GM19240 (cell line): ENCODE measurements at regions not wholly inside any gene's neighbourhood (a gene's known extent, or its start where the extent isn't known, plus 50 kb on each side); places are given as distances from the start of the nearest gene placed in this dataset.
"Not testable (repeated sequence)": the region's sequence is repeated elsewhere in the genome, so short reads cannot be mapped to it uniquely, and the experiment has no call there.

Experiments used
- DNase-seq: peaks from one replicate; pipeline ENCODE4 v3.0.0; 2011; ENCODE audit warnings: low spot score; ENCODE audit not compliant: insufficient read length

DNA sequence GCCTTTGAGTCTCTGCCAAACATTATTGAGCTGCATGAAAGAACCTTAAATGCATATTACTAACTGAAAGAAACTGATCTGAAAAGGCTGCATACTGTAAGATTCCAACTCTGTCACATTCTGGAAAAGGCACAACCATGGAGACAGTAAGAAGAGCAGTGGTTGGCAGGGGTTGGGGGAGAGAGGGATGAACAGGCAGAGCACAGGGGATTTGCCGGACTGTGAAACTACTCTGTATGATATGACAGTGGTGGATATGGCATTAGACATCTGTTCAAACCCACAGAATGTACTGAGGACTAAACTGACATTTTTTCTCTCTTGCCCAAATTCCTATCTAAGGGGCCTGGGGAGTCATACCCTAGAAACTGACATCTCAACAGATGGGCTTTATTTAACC is 138.4 kb downstream of the KCNJ12 start:
- not testable (repeated sequence) for DNase-seq

DNA sequence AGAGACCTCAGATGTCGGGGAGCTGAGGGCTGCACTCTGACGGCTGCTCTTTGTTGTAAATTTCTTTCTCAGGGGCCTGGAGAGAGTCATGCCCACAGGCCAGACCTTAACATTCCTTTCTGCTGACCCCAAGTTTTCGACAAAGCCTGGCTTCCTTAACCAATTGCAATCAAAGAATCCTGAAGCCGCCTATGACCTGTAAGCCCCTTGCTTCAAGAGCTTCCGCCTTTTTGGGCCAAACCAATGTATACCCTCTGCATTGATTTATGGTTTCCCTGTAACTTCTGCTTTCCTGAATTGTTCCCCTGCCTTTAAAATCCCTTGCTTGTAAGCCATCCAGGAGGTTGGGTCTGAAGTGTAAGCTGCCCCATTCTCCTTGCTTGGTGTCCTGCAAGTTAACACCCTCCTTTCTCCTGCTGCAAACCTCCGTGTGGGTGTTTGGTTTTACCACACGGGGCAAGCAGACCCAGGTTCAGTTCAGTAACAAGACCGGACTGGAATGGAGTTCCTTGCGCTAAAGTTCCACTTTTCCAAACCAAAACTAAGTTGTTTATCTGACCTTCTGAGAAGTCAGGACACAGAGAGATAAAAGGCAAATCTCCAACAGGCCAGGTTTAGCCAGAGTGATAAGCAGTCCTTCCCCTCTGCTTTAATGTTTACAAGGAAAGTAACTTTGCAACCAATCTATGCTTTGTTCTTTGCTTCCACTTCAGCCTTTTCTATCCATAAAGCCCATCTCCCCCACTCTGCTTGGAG is 141.6 kb downstream of the KCNJ12 start:
- no peak for DNase-seq

DNA sequence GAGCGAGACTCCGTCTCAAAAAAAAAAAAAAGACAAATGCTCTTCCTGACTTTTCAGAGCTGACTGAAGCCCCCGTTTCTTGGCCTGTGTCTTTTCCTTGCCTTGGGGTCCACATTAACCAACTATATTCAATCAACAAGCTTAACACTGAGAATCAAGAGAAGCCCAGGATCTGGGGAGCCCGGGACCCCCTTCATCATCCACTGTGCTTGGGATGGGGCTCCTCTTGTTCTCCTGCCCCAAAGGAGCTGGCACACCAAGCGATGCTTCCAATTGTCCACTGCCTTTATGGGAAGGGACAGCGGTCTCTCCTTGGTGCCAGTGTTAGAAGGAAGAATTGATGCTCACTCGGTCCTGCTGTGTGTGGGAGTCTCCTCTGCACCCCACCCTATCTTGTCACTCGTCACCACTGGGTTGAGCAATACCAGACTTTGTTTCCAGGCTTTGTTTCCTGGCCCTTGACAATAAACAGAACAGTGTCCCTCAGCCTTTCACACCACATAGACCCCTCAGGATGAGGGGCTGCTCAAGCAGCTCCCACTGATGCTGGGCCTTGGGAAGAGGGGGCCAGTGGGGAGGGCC is 146.7 kb downstream of the KCNJ12 start:
- DNase-seq: no peak

DNA sequence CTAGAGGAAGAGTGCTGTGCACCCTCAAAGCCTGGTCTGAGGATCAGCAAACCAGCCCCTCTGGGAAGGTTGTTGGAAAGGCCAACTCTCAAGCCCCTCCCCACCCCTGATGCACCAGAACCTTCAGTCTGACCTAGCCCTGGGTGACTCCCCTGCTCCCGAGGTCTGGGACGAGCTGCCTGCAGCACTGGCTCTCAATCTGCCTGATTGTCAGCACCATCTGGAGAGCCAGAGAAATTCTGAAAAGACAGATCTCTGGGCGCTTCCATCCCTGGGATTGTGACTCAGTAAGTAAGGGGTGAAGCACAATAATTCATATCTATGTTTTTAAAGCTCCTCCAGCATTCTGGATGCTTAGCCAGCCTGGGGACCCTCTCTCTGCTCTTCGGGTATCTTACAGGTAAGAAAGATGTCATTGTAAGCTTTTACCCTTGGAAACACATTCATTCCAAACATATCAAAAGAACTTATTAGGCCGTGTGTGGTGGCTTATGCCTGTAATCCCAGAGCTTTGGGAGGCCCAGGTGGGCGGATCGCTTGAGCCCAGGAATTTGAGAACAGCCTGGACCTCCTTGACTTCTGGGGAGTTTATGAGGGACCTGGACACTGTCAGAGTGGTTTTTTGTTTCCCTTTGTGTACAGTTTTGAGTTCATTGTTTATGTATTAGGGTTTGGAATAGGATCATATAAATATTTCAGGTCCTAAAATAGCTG is 147.5 kb downstream of the KCNJ12 start:
- no peak for DNase-seq

DNA sequence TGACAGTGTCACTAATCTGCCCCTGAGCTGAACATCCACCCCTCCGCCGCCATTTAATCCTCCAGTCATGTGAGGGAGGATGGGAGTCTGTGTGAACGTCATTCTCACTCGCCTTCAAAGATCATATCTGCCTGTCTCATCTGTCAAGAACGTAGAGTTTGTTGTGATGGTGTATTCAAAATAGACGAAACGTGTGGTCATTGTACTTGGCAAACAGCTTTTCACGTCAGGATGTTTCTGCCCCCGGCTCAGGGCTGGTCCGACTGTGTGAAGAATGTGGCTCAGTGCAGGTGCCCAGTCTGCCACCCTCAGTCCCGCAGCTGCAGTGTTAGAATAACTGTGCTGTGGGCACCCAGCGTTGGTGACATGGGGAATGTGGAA is 148.0 kb downstream of the KCNJ12 start:
- no peak for DNase-seq

DNA sequence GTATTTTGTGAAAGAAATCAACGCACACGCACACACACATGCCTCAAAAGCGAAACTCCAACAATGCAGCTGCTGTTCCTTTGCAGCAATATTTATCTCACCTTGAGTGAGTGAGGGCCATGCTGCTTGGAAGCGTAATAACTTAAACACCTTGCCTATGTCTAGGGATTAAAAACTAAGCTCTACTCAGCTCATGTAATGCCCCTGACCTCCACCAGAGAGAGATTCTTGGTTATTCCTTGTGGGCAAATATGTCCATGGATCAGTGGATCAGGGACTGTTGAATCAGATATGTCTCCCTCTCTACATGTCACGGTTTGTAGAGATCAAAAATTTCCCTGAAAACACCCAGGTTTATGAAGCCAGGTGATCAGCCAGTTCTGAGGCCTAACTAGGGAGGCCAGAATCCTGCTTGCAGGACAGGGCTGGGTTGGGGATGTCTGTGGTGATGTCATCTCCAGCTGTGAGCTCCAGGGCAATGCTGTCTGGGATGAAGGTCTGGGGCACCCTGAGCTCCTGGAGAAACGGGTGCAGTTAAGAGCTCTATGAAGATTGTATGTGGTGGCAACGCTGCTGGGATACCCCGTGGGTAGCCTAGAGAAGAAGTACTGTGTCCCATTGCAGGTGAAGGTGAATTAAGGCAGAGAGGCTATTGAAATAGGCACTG is 149.4 kb downstream of the KCNJ12 start:
- no peak for DNase-seq

DNA sequence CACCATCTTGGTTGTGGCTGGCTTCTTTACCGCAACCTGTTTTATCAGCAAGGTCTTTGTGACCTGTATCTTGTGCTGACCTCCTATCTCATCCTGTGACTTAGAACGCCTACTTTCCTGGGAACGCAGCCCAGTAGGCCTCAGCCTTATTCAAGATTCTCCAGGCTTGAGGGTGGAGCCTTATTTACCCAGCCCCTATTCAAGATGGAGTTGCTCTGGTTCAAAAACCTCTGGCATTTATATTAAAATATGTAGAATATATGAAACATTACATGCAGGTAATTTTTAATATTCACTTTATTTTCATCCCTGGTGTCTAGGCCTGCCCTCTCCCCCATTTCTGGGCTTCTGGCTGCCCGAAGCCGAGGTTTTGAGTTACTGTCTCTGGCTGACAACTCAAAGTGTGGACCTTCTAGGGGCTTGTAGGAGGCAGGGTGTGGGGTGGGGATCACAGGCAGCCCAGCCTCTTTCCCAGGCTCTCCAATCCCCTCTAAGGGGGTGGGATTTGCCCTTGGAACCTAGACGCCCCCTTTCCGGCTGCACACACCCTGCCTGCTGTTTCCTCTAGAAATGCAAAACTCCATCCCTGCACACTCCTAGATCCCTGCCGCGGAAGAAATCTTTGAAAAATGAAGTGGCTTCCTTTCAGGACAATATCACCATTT is 152.0 kb downstream of the KCNJ12 start:
- no peak for DNase-seq

DNA sequence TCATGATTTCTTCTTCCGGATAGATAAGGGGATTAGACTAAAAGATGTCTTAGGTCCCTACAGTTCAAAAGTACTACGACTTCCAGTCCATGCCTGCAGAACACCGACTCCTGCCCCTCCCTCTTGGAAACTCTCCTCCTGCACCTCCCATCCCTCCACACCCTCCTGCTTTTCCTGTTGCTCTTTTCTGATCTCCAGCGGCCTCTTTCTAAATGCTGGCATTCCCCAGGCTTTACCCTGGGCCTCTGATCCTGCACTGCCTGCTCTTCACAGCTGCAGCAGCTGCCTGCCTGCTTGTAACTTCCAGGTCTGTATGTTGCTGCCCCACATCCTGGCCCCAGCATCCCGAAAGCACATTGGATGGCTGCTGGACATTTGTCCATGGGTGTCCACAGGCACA is 154.2 kb downstream of the KCNJ12 start:
- DNase-seq: no peak

DNA sequence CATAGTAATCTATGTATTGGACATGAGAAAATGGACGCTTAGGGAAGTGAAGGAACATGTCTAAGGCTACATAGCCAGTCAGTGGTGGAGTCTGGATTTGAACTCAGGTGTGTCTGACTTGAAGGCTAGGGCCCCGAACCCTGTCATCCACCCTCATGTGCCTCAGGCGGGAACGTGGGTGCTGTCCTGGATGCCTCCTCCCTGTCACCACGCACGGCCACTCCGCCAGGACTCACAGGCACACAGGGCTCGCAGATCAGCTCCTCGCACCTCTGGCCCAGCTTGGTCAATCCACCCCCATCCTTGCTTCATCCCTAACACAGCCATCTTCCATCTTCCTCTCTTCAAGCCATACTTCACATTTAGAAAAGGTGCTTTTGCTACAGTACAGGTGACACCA is 154.7 kb downstream of the KCNJ12 start:
- no peak for DNase-seq

DNA sequence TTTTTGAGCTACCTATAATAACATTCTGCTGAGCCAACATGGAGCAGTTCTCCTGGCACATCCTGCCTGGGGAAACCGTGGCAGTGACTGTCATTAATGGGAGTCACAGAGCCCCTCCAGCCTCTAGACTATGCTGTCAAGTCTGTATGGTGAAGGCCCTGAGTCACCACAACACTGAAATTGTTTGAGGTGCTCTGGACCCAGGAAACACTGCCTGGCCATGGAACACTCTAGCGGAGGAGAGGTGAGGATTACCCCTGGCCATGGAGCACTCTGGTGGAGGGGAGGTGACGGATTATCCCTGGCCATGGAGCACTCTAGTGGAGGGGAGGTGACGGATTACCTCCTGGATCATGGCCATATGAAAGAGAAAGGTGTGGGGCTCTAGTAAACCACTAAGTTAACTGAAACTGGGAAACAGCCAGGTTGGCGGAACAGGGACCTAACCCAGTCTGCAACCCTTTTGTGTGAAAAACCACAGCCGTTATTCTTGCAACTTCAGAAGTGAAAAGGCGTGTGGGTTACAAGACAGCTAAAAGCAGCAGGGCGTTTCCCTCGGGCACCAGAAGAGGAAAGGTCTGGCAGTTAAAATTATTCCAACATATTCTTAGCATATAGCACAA is 156.7 kb downstream of the KCNJ12 start:
- no peak for DNase-seq

DNA sequence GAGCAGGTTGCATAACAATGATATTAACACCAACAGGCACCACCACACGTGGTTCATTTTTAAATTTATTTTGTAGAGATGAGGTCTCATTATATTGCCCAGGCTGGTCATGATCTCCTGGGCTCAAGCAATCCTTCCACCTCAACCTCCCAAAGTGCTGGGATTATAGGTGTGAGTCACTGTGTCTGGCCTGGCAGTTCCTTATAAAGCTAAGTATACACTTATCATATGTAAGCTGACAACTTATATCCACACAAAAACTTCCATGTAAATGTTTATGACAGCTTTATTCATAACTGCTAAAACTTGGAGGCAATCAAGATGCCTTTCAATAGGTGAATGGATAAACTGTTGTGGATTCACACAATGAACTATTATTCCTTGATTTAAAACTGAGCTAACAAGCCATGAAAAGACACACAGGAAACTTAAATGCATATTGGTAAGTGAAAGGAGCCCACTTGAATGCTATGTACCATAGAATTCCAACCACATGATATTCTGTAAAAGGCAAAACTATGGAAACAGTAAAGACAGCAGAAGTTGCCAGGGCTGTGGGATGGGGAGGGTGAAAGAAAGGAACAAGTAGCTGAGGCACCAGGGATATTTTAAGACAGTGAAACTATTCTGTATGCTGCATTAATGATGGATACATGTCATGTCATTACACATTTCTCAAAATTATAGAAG is 156.5 kb upstream of the KCNJ18 start:
- no peak for DNase-seq

DNA sequence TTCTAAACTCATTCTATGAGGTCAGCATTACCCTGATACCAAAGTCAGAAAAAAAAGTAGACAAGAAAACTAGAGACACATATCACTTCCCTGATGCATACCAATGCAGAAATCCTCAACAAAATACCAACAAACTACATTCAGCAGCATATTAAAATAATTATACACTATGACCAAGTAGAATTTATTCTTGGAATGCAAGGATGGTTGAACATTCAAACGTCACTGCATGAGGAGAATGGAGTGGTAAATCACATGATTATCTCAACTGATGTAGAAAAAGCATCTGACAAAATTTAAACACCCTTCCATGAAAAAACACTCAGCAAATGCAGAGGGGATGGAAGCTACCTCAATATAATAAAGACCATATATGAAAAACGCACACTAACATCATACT is 155.0 kb upstream of the KCNJ18 start:
- DNase-seq: no peak

DNA sequence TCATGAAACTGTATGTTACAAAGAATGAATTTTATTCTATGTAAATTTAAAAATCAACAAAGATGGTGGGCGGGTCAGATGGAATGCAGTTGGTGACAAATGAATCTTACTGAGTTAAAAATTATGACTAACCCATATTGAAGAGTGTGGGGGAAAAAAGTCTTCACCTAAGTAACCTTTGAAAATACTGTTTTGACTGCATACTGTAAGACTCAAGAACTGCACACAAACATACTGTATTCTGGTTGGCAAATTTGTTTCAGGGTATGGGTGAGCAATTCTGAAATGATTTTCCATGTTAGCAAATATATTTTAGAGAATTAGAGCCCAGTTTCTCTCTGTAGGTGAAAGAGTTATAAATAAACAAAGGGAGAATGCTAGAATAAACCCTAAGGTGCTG is 153.7 kb upstream of the KCNJ18 start:
- no peak for DNase-seq

DNA sequence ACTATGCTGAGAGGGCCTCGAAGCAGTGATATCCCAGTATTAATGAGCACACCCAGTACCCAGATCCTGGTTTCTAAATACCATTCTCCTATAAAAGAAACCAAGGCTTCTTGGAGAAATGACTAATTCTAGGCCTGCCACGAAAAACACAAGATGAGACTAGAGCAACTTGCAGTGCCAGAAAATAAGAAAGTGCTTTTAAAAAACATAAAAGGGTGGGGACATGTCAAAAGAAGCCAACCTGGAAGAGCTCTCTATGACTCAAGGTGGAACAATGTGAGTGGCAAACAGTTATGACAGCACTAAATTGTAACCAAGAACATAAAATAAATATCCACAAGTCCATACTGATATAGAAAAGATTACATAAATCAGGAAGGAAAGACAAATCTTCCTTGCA is 153.2 kb upstream of the KCNJ18 start:
- no peak for DNase-seq

DNA sequence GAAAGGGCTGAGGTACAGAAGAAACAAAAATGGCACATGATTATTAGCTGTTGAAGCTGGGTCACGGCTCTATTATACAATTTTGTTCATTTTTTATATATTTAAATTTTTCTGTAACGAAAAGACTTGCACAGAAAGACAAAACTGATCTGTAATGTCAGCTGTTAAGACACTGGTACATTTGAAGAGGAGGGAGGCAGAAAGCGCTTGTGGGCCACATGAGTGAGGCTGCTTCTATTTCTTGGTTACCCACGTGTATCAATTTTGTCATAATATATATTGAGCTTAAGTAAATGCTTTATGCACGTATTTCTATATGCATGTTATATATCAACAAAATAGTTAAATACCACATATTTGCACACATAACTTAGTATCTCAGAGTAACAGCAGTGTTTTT is 151.8 kb upstream of the KCNJ18 start:
- DNase-seq: no peak

DNA sequence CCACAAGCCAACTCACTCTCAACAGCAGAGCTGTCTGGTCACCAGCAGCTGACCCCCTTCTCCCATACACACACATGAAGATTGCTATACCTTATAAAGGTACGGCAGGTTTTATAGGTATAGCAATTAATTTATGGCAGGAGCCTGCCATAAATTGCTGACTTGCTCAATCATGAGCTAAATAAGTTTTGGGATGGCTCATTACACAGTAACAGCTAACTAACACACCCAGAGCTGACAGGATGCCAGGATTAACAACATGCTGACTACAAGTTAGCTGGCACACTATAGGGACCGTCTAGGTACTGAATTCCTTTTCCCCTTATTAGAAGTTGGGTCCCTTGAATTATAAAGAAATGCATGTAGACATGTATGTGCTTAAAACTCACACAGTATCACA is 150.3 kb upstream of the KCNJ18 start:
- DNase-seq: no peak

DNA sequence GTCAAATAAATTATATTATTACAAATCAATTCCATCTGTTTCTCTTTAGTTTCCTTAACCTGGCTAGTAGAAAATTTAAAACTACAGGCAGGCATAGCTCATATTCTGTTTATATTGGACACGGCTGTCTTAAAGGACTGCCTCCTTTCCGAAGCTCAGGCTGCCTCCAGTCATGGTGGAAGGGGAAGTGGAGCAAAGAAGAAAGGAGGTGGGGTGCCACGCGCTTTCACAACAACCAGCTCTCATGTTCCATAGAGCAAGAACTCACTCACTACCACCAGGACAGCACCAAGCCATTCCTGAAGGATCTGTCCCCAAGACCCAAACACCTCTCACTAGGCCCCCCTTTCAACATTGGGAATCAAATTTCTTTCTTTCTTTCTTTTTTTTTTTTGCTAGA is 149.3 kb upstream of the KCNJ18 start:
- DNase-seq: no peak

DNA sequence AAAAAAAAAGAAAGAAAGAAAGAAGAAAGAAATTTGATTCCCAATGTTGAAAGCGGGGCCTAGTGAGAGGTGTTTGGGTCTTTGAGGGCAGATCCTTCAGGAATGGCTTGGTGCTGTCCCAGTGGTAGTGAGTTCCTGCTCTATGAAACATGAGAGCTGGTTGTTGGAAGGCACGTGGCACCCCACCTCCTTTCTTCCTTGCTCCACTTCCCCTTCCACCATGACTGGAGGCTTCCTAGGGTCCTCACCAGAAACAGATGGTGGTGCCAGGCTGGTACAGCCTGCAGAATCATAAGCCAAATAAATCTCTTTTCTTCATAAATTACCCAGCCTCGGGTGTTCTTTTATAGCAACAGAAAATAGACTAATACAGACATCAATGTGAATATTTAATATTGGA is 147.3 kb upstream of the KCNJ18 start:
- no peak for DNase-seq

DNA sequence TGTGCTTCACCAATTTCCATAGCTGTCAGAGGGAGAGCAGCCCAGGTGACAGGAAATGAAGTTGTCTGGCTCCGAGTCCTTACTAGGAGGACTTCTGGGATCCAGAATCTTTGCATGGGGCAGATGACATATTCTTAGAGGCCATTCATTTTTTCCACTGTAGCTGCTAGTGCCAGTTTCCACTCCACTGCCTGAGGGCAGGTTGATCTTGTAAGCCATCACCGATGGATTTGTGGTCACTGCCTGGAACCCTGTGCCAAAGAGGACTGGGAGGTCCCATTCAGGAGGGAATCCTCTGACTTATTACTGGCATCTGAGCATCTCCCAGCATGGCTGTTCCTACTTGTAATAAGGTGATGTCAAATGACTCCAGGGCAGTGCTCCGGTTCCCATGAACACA is 144.1 kb upstream of the KCNJ18 start:
- no peak for DNase-seq

DNA sequence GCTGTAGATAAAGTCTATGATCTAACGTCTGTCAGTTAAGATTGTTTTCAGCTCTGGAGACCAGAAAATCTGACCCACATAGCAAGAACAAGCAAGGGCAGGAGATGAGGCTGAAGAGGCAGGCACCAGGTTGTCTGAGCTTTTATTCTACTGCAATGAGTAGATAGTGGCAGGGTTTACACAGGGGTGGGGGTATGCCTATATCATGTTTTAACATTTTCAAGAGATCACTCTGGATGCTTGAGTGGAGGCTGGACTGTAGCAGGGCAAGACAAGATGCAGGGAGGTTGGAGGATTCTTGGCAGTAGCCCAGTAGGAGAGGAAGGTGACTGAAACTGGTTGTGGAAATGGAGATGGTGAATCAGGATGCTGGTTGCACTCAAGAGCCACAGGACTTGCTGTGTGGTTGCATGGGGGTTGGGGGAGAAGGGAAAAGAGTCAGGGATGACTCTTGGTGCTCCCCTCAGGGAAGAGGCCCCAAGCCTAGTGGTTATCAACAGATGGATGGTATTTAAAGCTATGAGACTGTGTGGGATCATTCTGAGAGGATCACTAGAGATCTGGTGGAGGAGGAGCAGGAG is 143.1 kb upstream of the KCNJ18 start:
- DNase-seq: no peak
